ENCODE measurements at regions not wholly inside any gene's neighbourhood (a gene's known extent, or its start where the extent isn't known, plus 50 kb on each side); places are given as distances from the start of the nearest gene placed in this dataset.

DNA sequence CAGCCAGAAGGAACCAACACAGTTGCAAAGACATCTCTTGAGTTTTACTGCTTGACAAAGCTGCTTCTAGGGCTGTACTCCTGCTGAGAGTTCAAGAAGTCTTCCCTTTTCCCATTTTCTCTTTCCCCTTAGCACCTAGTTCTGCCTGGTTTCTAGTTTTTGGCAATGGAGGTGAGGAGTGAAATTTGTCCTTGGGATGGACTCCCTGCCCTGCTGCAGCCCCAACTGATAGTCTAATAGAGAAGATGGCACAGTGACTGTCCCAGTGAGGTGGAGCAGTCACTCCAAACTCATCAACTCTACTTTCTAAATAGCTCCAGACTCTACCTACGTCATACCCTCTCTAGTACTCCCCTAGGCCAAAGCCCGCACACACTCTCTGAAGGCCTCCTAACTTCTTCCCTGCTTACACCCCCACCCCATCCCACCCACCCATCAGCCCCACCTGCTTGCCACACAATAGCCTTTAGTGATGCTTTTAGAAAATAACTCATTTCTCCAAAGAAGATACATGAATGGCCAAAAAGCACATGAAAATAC is 164.4 kb downstream of the DDX1 start (continued):
- TF ChIP-seq EP300 (IDR thresholded peaks at IDR 0.05) (no peak), FOSB (CRISPR knock-in tag; IDR thresholded peaks at IDR 0.05) (no peak), HEYL (CRISPR knock-in tag; IDR thresholded peaks at IDR 0.05) (no peak), RCOR1 (IDR thresholded peaks at IDR 0.05; ENCODE audit: low read depth, low read length) (no peak)

DNA sequence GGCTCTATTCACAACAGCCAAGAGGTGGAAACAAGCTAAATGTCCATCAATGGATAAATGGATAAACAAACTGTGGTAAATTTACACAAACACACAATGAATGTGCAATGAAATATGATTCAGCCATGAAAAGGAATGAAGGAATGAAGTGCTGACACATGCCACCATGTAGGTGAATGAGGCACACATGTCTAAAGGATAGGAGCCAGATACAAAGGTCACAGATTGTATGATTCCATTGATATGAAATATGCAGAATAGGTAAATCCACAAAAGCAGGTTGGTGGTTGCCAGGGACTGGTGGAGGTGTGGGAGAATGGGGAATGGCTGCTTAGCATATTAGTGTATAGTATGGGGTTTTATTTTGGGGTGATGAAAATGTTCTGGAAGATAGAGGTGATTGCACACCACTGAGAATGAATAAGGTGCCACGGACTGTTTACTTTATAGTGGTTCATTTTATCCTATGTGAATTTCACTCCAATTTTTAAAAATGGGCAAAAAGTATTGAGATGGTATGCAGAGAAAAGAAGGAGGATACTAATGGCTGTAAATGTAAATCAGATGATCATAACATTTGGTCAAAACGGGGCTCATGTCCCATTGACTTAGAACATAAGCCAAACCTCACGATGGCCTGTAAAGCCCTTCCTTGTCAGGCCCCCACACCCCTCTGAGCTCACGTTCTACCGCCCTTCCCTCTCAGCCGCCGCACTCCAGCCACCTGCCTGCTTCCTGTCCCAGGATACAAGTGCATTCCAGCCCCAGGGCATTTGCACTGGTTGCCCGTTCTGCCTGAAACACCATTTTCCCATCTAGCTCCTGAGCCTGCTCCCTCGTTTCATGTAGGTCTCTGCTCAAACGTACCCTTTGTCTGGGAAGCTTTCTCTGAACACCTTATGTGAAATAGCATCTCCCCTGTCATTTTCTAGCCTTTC is 165.5 kb downstream of the DDX1 start:
- TF ChIP-seq HOXA7 (CRISPR knock-in tag; IDR thresholded peaks at IDR 0.05) (no peak), FOSL2 (IDR thresholded peaks at IDR 0.05) (no peak), FOSL2 (CRISPR knock-in tag; IDR thresholded peaks at IDR 0.05) (no peak)
- ATAC-seq: no peak
- ChIA-PET POLR2A (no interaction called here), CTCF (no interaction called here)
- no peak overlapping the region for H3K4me3 ChIP-seq
- DNase-seq (ENCODE audit: low read depth in 1 of 2, low spot score in 1 of 2): no peak
- no peaks in the 10 kb centered on the region for H3K4me1 ChIP-seq
- H3K4me2 ChIP-seq: no peak overlapping the region
- no peak overlapping the region for H3K27ac ChIP-seq
- WGBS (ENCODE audit: missing lambda C conversion rate): 35% methylated on average over 10 of the region's 10 CpGs
- FAIRE-seq: no peak
- peaks cover 11% of the 10 kb centered on the region; the same call in 2 of the 3 replicates for H3K9me3 ChIP-seq

DNA sequence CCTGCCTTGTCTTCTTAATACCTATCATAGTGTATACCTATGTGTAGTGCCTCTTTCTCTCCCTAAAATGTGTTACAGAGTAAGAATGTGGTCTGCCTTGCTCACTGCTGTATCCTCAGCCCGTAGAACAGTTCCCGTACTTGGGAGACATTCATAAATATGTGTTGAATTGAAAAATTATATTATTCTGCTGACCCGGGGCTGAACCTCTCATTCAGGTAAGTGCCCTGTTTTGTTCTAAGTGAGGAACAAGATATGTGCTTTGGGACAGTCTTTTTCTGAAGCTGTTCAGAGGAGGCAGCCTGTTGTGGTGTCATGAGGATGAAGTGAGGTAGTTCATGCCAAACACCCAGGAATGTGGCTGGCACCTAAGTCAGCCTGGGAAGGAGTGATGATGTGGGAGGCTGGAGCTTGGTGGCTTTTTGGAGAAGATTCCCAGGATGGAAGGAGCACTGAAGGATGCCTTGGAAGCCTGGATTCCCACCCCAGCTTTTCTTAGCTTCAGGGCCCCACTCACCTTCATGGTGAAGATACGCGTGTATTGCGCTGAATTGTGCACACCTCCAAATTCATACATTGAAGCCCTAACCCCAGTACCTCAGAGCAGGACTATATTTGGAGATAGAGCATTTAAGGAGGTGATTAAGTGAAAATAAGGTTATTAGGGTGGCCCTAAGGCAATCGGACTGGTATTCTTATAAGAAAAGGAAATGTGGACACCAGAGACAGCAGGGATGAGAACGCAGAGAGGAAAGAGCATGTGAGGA is 166.3 kb downstream of the DDX1 start:
- ATAC-seq: no peak
- Histone ChIP-seq H3K27ac (no peak overlapping the region), H3K9me3 (peaks cover 11% of the 10 kb centered on the region; the same call in 2 of the 3 replicates), H3K4me3 (no peak overlapping the region), H3K4me2 (no peak overlapping the region), H3K4me1 (no peaks in the 10 kb centered on the region)
- CTCF ChIA-PET: interaction anchor here (0.5 to 1.1 kb wide), 3 partner anchors 18 to 307 kb away, joined by 3 read pairs; no protein-coding TSS in a partner anchor
- no peak for FAIRE-seq
- POLR2A ChIA-PET: no interaction called here
- WGBS (ENCODE audit: missing lambda C conversion rate): 64% methylated on average over 8 of the region's 8 CpGs
- no peak for TF ChIP-seq MYC (IDR thresholded peaks at IDR 0.05; ENCODE audit: borderline replicate concordance, low read length)
- DNase-seq (ENCODE audit: low read depth in 1 of 2, low spot score in 1 of 2): no peak

DNA sequence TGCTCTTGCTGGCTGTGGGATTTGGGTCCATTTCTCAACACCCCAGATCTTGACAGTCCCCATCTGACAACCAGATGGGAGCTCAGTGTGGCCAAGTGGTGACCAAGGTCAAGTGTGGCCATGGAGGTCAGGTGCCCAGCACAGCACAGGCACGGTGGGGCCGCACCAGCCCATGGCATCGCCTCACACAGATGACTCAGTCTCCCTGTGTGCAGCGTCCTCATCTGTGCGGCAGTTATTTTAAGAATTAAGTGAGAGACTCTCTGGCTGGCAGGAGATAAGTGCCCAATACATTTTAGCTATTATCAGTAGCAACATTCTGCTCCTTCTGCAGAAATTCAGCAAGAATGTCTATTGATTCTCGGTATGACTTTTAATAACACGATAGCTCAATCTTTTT is 167.2 kb downstream of the DDX1 start:
- Histone ChIP-seq H3K4me2 (no peak overlapping the region), H3K27ac (no peak overlapping the region), H3K4me3 (no peak overlapping the region), H3K4me1 (no peaks in the 10 kb centered on the region), H3K9me3 (peaks cover 11% of the 10 kb centered on the region; the same call in 2 of the 3 replicates)
- DNase-seq (ENCODE audit: low read depth in 1 of 2, low spot score in 1 of 2): no peak
- TF ChIP-seq PHF8 (IDR thresholded peaks at IDR 0.05; ENCODE audit: borderline replicate concordance, low read depth) (no peak), RAD21 (conservative IDR thresholded peaks at IDR 0.05 in 1 of 2, IDR thresholded peaks at IDR 0.05 in 1 of 2) (no peak), HDAC2 (IDR thresholded peaks at IDR 0.05) (no peak), EP300 (IDR thresholded peaks at IDR 0.05) (no peak), RARB (CRISPR knock-in tag; IDR thresholded peaks at IDR 0.05) (no peak), FOXS1 (CRISPR knock-in tag; IDR thresholded peaks at IDR 0.05) (no peak), CBX2 (IDR thresholded peaks at IDR 0.05; ENCODE audit: borderline replicate concordance, low read depth) (no peak), FOSL2 (IDR thresholded peaks at IDR 0.05) (no peak), FOSL2 (CRISPR knock-in tag; IDR thresholded peaks at IDR 0.05) (no peak), RFX5 (IDR thresholded peaks at IDR 0.05) (no peak), MAZ (IDR thresholded peaks at IDR 0.05; ENCODE audit: borderline replicate concordance, low read depth, low read length) (no peak), EHF (CRISPR knock-in tag; IDR thresholded peaks at IDR 0.05) (no peak), ZNF302 (CRISPR knock-in tag; IDR thresholded peaks at IDR 0.05) (no peak), SREBF2 (IDR thresholded peaks at IDR 0.05) (no peak), SMC3 (IDR thresholded peaks at IDR 0.05) (no peak), ZC3H11A (IDR thresholded peaks at IDR 0.05) (no peak), POLR2A (IDR thresholded peaks at IDR 0.05; ENCODE audit: low read length) (no peak), JUN (IDR thresholded peaks at IDR 0.05) (no peak), NFE2L2 (conservative IDR thresholded peaks at IDR 0.05; ENCODE audit: low read length) (no peak)
- TF ChIP-seq, protein P1, sequence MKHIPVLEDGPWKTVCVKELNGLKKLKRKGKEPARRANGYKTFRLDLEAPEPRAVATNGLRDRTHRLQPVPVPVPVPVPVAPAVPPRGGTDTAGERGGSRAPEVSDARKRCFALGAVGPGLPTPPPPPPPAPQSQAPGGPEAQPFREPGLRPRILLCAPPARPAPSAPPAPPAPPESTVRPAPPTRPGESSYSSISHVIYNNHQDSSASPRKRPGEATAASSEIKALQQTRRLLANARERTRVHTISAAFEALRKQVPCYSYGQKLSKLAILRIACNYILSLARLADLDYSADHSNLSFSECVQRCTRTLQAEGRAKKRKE (CRISPR knock-in tag; IDR thresholded peaks at IDR 0.05; ENCODE audit: low read depth): no peak
- TF ChIP-seq, protein P2, sequence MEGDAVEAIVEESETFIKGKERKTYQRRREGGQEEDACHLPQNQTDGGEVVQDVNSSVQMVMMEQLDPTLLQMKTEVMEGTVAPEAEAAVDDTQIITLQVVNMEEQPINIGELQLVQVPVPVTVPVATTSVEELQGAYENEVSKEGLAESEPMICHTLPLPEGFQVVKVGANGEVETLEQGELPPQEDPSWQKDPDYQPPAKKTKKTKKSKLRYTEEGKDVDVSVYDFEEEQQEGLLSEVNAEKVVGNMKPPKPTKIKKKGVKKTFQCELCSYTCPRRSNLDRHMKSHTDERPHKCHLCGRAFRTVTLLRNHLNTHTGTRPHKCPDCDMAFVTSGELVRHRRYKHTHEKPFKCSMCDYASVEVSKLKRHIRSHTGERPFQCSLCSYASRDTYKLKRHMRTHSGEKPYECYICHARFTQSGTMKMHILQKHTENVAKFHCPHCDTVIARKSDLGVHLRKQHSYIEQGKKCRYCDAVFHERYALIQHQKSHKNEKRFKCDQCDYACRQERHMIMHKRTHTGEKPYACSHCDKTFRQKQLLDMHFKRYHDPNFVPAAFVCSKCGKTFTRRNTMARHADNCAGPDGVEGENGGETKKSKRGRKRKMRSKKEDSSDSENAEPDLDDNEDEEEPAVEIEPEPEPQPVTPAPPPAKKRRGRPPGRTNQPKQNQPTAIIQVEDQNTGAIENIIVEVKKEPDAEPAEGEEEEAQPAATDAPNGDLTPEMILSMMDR (IDR thresholded peaks at IDR 0.05): no peak
- 20% methylated on average over 7 of the region's 7 CpGs for WGBS (ENCODE audit: missing lambda C conversion rate)
- no peak for ATAC-seq
- POLR2A ChIA-PET: no interaction called here
- no peak for FAIRE-seq
- CTCF ChIA-PET: interaction anchor here (1.0 to 2.5 kb wide), 3 partner anchors 10 to 181 kb away, joined by 3 to 6 read pairs (median 3); no protein-coding TSS in a partner anchor

Measured in A549 (cell line).